MM.1S (cell line): ENCODE measurements at regions not wholly inside any gene's neighbourhood (a gene's known extent, or its start where the extent isn't known, plus 50 kb on each side); places are given as distances from the start of the nearest gene placed in this dataset.

ENCODE experiments used
- CTCF ChIP-seq: fragments of 300-600 bp; sonication (generic); IDR thresholded peaks from 2 replicates; pipeline ENCODE4 v1.5.1; 2016; ENCODE audit warnings: antibody characterized with exemption, low read length, mixed read lengths
- EZH2 ChIP-seq: fragments of 300-600 bp; sonication (generic); optimal IDR thresholded peaks from 2 replicates; pipeline ENCODE3; 2017; ENCODE audit warnings: low read depth, mild to moderate bottlenecking, antibody characterized with exemption, low read length, mixed read lengths
- EZH2phosphoT487 ChIP-seq: fragments of 300-600 bp; sonication (generic); IDR thresholded peaks from 2 replicates; pipeline ENCODE4 v1.6.1; 2018; ENCODE audit warnings: antibody characterized with exemption, low read length

- no peak for TF ChIP-seq CTCF
- no peak for TF ChIP-seq EZH2phosphoT487
- TF ChIP-seq EZH2 = no peak
Measured at GRCh38 chr21:31552826-31553225, 106.7 kb upstream of the SOD1 start.
